CD8-positive, alpha-beta memory T cell (primary cell): ENCODE measurements at regions not wholly inside any gene's neighbourhood (a gene's known extent, or its start where the extent isn't known, plus 50 kb on each side); places are given as distances from the start of the nearest gene placed in this dataset.
"Not testable (repeated sequence)": the region's sequence is repeated elsewhere in the genome, so short reads cannot be mapped to it uniquely, and the experiment has no call there.

Experiments
- CTCF ChIA-PET: fragments of 350-600 bp; sonication (Branson Sonifier 250); formaldehyde crosslinking; loops from one replicate; lab custom pipeline; 2021; ENCODE audit warnings: antibody characterized with exemption; lab: Charles Lee
- POLR2A ChIA-PET: fragments of 350-600 bp; sonication (Branson Sonifier 250); formaldehyde crosslinking; loops from one replicate; lab custom pipeline; 2021; ENCODE audit warnings: antibody characterized with exemption; lab: Charles Lee
- DNase-seq, 5 donors: peaks; one replicate each; pipeline versions ENCODE4 v3.0.0 to v3.0.0-alpha.2; 2020 to 2022; ENCODE audit warnings: mixed read lengths in 1 of 5
- H3K27ac ChIP-seq: one replicate; pipeline ENCODE4 v1.7.0; 2013; ENCODE audit warnings: low read depth, mild to moderate bottlenecking, low read length, moderate library complexity
- H3K27me3 ChIP-seq: 2 replicates; pipeline ENCODE4 v1.7.0; 2013; ENCODE audit warnings: low read length, mild to moderate bottlenecking; ENCODE audit not compliant: insufficient read depth, poor library complexity, severe bottlenecking
- H3K36me3 ChIP-seq: 2 replicates; pipeline ENCODE4 v1.7.0; 2013; ENCODE audit warnings: mild to moderate bottlenecking, low read length, moderate library complexity; ENCODE audit not compliant: insufficient read depth
- H3K4me1 ChIP-seq: 2 replicates; pipeline ENCODE4 v1.7.0; 2013; ENCODE audit warnings: mild to moderate bottlenecking, low read length, moderate library complexity; ENCODE audit not compliant: insufficient read depth
- H3K4me3 ChIP-seq: 2 replicates; pipeline ENCODE4 v1.7.0; 2013; ENCODE audit warnings: mild to moderate bottlenecking, low read length
- H3K9me3 ChIP-seq: 2 replicates; pipeline ENCODE4 v1.7.0; 2013; ENCODE audit warnings: mild to moderate bottlenecking, low read length
- H3K27ac Mint-ChIP-seq, 8 donors: one replicate each; pipeline ENCODE4 v1.8.0; 2020 to 2021; ENCODE audit warnings: mixed read lengths in 8 of 8, mild to moderate bottlenecking in 6 of 8, inconsistent platforms in 3 of 8, moderate library complexity in 3 of 8
- H3K27me3 Mint-ChIP-seq, 2 donors: one replicate each; pipeline ENCODE4 v1.8.0; 2020 to 2021; ENCODE audit warnings: mixed read lengths in 2 of 2, mild to moderate bottlenecking in 1 of 2, moderate library complexity in 1 of 2
- H3K36me3 Mint-ChIP-seq, 3 donors: one replicate each; pipeline ENCODE4 v1.8.0; 2020 to 2021; ENCODE audit warnings: mixed read lengths in 3 of 3, inconsistent platforms in 1 of 3, mild to moderate bottlenecking in 1 of 3
- H3K4me1 Mint-ChIP-seq, 3 donors: one replicate each; pipeline ENCODE4 v1.8.0; 2020 to 2021; ENCODE audit warnings: mixed read lengths in 3 of 3, inconsistent platforms in 1 of 3, mild to moderate bottlenecking in 1 of 3
- H3K4me3 Mint-ChIP-seq, 7 donors: one replicate each; pipeline ENCODE4 v1.8.0; 2020 to 2021; ENCODE audit warnings: mixed read lengths in 7 of 7, mild to moderate bottlenecking in 6 of 7, moderate library complexity in 4 of 7, inconsistent platforms in 2 of 7
- H3K9me3 Mint-ChIP-seq, 5 donors: one replicate each; pipeline ENCODE4 v1.8.0; 2020 to 2022; ENCODE audit warnings: mixed read lengths in 5 of 5, mild to moderate bottlenecking in 3 of 5, moderate library complexity in 2 of 5, inconsistent platforms in 1 of 5

GRCh38 chr2:126981476-126981875 lies 82.8 kb downstream of the TEX51 start:
- Mint-ChIP-seq H3K36me3 (peaks cover 0 to 1% (median 0%) of the 10 kb centered on the region in 3 donors), H3K9me3 (peaks cover 0 to 2% (median 0%) of the 10 kb centered on the region in 5 donors), H3K27ac (no peak overlapping the region), H3K4me1 (peaks cover 0 to 3% (median 0%) of the 10 kb centered on the region in 3 donors), H3K27me3 (peaks cover 12 to 22% of the 10 kb centered on the region in 2 donors), H3K4me3 (no peak overlapping the region)
- no peaks in the 10 kb centered on the region for H3K4me1 ChIP-seq
- CTCF ChIA-PET: no interaction called here
- H3K9me3 ChIP-seq: no peaks in the 10 kb centered on the region
- no peak for DNase-seq
- POLR2A ChIA-PET: no interaction called here
- no peaks in the 10 kb centered on the region for H3K27me3 ChIP-seq
- no peaks in the 10 kb centered on the region for H3K36me3 ChIP-seq
- H3K4me3 ChIP-seq: no peak overlapping the region
- H3K27ac ChIP-seq: no peak overlapping the region

- CTCF ChIA-PET: no interaction called here
- H3K27ac Mint-ChIP-seq: no peak overlapping the region
- POLR2A ChIA-PET: no interaction called here
- Histone ChIP-seq H3K4me3 (no peak overlapping the region), H3K4me1 (no peaks in the 10 kb centered on the region), H3K9me3 (no peaks in the 10 kb centered on the region), H3K36me3 (no peaks in the 10 kb centered on the region), H3K27ac (no peak overlapping the region), H3K27me3 (no peaks in the 10 kb centered on the region)
- peaks cover 0 to 2% (median 0%) of the 10 kb centered on the region in 3 donors for H3K4me1 Mint-ChIP-seq
- peaks cover 0 to under 1% (median 0%) of the 10 kb centered on the region in 5 donors for H3K9me3 Mint-ChIP-seq
- H3K4me3 Mint-ChIP-seq: no peak overlapping the region
- DNase-seq: no peak
- H3K27me3 Mint-ChIP-seq: peaks cover 16 to 20% of the 10 kb centered on the region in 2 donors
- H3K36me3 Mint-ChIP-seq: peaks cover 0 to 1% (median 0%) of the 10 kb centered on the region in 3 donors
These were observed 84.2 kb downstream of the TEX51 start for GRCh38 chr2:126982935-126983334.

GRCh38 chr2:126986631-126987187 lies 88.0 kb downstream of the TEX51 start:
- ChIA-PET CTCF (interaction anchor here (0.7 to 1.2 kb wide), 2 partner anchors 15 to 18 kb away, joined by 3 to 4 read pairs; no protein-coding TSS in a partner anchor), POLR2A (interaction anchor here (0.5 kb wide), 1 partner anchor 1139 kb away, joined by 3 read pairs; no protein-coding TSS in a partner anchor)
- Mint-ChIP-seq H3K4me1 (no peaks in the 10 kb centered on the region), H3K36me3 (no peaks in the 10 kb centered on the region), H3K27ac (no peak overlapping the region), H3K4me3 (no peak overlapping the region), H3K27me3 (peaks cover 4 to 45% of the 10 kb centered on the region in 2 donors), H3K9me3 (peaks cover 0 to 6% (median 0%) of the 10 kb centered on the region in 5 donors)
- Histone ChIP-seq H3K4me1 (no peaks in the 10 kb centered on the region), H3K9me3 (no peaks in the 10 kb centered on the region), H3K4me3 (no peak overlapping the region), H3K36me3 (no peaks in the 10 kb centered on the region), H3K27me3 (no peaks in the 10 kb centered on the region), H3K27ac (no peak overlapping the region)
- DNase-seq: no peak

GRCh38 chr2:126988482-126988881 lies 89.8 kb downstream of the TEX51 start:
- no peaks in the 10 kb centered on the region for H3K4me1 Mint-ChIP-seq
- no peak overlapping the region for H3K27ac ChIP-seq

GRCh38 chr2:126989064-126989463 lies 90.4 kb downstream of the TEX51 start:
- CTCF ChIA-PET, H3K27ac Mint-ChIP-seq, H3K36me3 Mint-ChIP-seq, POLR2A ChIA-PET, H3K4me3 ChIP-seq, H3K4me1 ChIP-seq, H3K4me3 Mint-ChIP-seq, H3K27me3 ChIP-seq, H3K36me3 ChIP-seq, H3K9me3 ChIP-seq, DNase-seq, H3K9me3 Mint-ChIP-seq, H3K27ac ChIP-seq, H3K4me1 Mint-ChIP-seq: not testable (repeated sequence)
- peaks cover 10 to 60% of the 10 kb centered on the region in 2 donors for H3K27me3 Mint-ChIP-seq

More at GRCh38 chr2:126988482-126988881, 89.8 kb downstream of the TEX51 start:
- Histone ChIP-seq H3K9me3 (no peaks in the 10 kb centered on the region), H3K4me3 (no peak overlapping the region), H3K27me3 (no peaks in the 10 kb centered on the region), H3K4me1 (no peaks in the 10 kb centered on the region), H3K36me3 (no peaks in the 10 kb centered on the region)
- ChIA-PET CTCF (no interaction called here), POLR2A (no interaction called here)
- Mint-ChIP-seq H3K27ac (no peak overlapping the region), H3K36me3 (no peaks in the 10 kb centered on the region), H3K27me3 (peaks cover 10 to 60% of the 10 kb centered on the region in 2 donors), H3K4me3 (no peak overlapping the region), H3K9me3 (peaks cover 0 to 6% (median 0%) of the 10 kb centered on the region in 5 donors)
- DNase-seq: no peak

GRCh38 chr2:126990200-126990599 lies 91.5 kb downstream of the TEX51 start:
- Mint-ChIP-seq H3K9me3 (peaks cover 0 to 6% (median 0%) of the 10 kb centered on the region in 5 donors), H3K4me3 (no peak overlapping the region), H3K4me1 (no peaks in the 10 kb centered on the region), H3K36me3 (no peaks in the 10 kb centered on the region), H3K27me3 (peaks cover 13 to 60% of the 10 kb centered on the region in 2 donors), H3K27ac (no peak overlapping the region)
- no peak overlapping the region for H3K27ac ChIP-seq
- no peak for DNase-seq
- H3K9me3 ChIP-seq: no peaks in the 10 kb centered on the region
- H3K36me3 ChIP-seq: no peaks in the 10 kb centered on the region
- H3K4me3 ChIP-seq: no peak overlapping the region
- POLR2A ChIA-PET: no interaction called here
- H3K4me1 ChIP-seq: no peaks in the 10 kb centered on the region
- CTCF ChIA-PET: interaction anchor here (0.8 kb wide), 1 partner anchor 19 kb away, joined by 3 read pairs; no protein-coding TSS in a partner anchor
- no peaks in the 10 kb centered on the region for H3K27me3 ChIP-seq

- Histone ChIP-seq H3K9me3 (no peaks in the 10 kb centered on the region), H3K4me1 (no peaks in the 10 kb centered on the region), H3K4me3 (no peak overlapping the region), H3K27me3 (no peaks in the 10 kb centered on the region), H3K27ac (no peak overlapping the region), H3K36me3 (no peaks in the 10 kb centered on the region)
- no peaks in the 10 kb centered on the region for H3K4me1 Mint-ChIP-seq
- H3K36me3 Mint-ChIP-seq: no peaks in the 10 kb centered on the region
- ChIA-PET POLR2A (no interaction called here), CTCF (interaction anchor here (0.8 kb wide), 1 partner anchor 19 kb away, joined by 3 read pairs; no protein-coding TSS in a partner anchor)
- peaks cover 0 to 6% (median 0%) of the 10 kb centered on the region in 5 donors for H3K9me3 Mint-ChIP-seq
- no peak for DNase-seq
- H3K4me3 Mint-ChIP-seq: no peak overlapping the region
- H3K27ac Mint-ChIP-seq: no peak overlapping the region
- peaks cover 13 to 56% of the 10 kb centered on the region in 2 donors for H3K27me3 Mint-ChIP-seq
These were observed 92.2 kb downstream of the TEX51 start for GRCh38 chr2:126990605-126991532.

- Histone ChIP-seq H3K4me3 (no peak overlapping the region), H3K27ac (no peak overlapping the region), H3K9me3 (no peaks in the 10 kb centered on the region), H3K4me1 (no peaks in the 10 kb centered on the region), H3K27me3 (no peaks in the 10 kb centered on the region), H3K36me3 (no peaks in the 10 kb centered on the region)
- Mint-ChIP-seq H3K4me3 (no peak overlapping the region), H3K9me3 (peaks cover 0 to 6% (median 0%) of the 10 kb centered on the region in 5 donors), H3K36me3 (no peaks in the 10 kb centered on the region), H3K27me3 (peaks cover 13 to 41% of the 10 kb centered on the region in 2 donors), H3K27ac (no peak overlapping the region), H3K4me1 (no peaks in the 10 kb centered on the region)
- DNase-seq: no peak
- POLR2A ChIA-PET: no interaction called here
- CTCF ChIA-PET: no interaction called here
These were observed 95.7 kb downstream of the TEX51 start for GRCh38 chr2:126994340-126994777.
